ENCODE measurements at regions not wholly inside any gene's neighbourhood (a gene's known extent, or its start where the extent isn't known, plus 50 kb on each side); places are given as distances from the start of the nearest gene placed in this dataset.

DNA sequence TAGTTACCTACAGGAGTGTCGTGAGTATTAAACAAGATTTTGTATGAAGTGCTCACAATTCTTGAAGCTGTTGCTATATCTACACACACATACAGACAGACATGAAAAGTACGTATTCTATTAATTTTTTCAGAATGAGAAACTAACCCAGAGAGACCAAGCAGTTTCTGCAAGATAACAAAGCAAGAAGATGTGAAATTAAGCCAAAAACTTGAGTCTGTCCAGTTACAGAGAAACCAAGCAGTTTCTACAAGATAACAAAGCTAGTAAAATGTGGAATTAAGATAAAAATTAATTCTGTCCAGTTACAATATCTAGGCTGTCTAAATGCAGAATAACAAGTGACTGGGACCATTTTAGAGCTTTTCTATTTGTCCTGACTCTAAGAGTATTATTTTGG, 132.4 kb downstream of the ALG10B start:
- TF ChIP-seq POLR2A (IDR thresholded peaks at IDR 0.05): no peak
- TF ChIP-seq, protein P1, sequence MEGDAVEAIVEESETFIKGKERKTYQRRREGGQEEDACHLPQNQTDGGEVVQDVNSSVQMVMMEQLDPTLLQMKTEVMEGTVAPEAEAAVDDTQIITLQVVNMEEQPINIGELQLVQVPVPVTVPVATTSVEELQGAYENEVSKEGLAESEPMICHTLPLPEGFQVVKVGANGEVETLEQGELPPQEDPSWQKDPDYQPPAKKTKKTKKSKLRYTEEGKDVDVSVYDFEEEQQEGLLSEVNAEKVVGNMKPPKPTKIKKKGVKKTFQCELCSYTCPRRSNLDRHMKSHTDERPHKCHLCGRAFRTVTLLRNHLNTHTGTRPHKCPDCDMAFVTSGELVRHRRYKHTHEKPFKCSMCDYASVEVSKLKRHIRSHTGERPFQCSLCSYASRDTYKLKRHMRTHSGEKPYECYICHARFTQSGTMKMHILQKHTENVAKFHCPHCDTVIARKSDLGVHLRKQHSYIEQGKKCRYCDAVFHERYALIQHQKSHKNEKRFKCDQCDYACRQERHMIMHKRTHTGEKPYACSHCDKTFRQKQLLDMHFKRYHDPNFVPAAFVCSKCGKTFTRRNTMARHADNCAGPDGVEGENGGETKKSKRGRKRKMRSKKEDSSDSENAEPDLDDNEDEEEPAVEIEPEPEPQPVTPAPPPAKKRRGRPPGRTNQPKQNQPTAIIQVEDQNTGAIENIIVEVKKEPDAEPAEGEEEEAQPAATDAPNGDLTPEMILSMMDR (IDR thresholded peaks at IDR 0.05): no peak
